ENCODE measurements at regions not wholly inside any gene's neighbourhood (a gene's known extent, or its start where the extent isn't known, plus 50 kb on each side); places are given as distances from the start of the nearest gene placed in this dataset.

DNA sequence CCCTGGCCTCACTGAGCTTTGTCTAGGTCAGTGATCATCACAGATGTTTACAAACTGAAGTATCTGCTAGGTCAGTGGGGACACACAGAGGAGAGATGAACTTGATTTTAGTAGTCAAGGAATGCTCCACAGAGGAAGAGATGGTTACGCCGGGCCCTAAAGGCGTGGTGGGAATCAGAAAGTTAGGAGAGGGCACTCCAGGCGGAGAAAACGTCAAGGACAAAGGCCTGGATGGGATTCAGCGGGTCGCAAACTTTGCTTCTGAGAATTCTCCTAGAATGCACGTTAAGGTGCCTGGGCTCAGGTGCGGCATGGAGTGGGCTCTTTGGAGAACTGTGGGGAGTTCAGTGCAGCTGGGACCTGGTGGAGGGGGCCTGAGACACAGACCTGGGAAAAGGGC is 78.8 kb downstream of the TMEM17 start:
- H3K36me3 ChIP-seq: no peaks in the 10 kb centered on the region
- no peaks in the 10 kb centered on the region for H3K4me1 ChIP-seq
- H3K9me3 ChIP-seq: no peaks in the 10 kb centered on the region
- H3K27me3 ChIP-seq: no peaks in the 10 kb centered on the region
- DNase-seq: no peak
- no peak overlapping the region for H3K4me3 ChIP-seq
- TF ChIP-seq, protein P1, sequence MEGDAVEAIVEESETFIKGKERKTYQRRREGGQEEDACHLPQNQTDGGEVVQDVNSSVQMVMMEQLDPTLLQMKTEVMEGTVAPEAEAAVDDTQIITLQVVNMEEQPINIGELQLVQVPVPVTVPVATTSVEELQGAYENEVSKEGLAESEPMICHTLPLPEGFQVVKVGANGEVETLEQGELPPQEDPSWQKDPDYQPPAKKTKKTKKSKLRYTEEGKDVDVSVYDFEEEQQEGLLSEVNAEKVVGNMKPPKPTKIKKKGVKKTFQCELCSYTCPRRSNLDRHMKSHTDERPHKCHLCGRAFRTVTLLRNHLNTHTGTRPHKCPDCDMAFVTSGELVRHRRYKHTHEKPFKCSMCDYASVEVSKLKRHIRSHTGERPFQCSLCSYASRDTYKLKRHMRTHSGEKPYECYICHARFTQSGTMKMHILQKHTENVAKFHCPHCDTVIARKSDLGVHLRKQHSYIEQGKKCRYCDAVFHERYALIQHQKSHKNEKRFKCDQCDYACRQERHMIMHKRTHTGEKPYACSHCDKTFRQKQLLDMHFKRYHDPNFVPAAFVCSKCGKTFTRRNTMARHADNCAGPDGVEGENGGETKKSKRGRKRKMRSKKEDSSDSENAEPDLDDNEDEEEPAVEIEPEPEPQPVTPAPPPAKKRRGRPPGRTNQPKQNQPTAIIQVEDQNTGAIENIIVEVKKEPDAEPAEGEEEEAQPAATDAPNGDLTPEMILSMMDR (IDR thresholded peaks at IDR 0.05): no peak
- H3K27ac ChIP-seq: no peak overlapping the region

- no peaks in the 10 kb centered on the region for H3K36me3 ChIP-seq
- DNase-seq: no peak
Observed at GRCh38 chr2:62426154-62426912, 79.7 kb downstream of the TMEM17 start.

GRCh38 chr2:62425684-62426083 is 80.3 kb downstream of the TMEM17 start:
- no peak for TF ChIP-seq POLR2A (IDR thresholded peaks at IDR 0.05)
- TF ChIP-seq, protein P1 (IDR thresholded peaks at IDR 0.05): no peak
- Histone ChIP-seq H3K36me3 (no peaks in the 10 kb centered on the region), H3K27me3 (no peaks in the 10 kb centered on the region), H3K4me1 (no peaks in the 10 kb centered on the region), H3K27ac (no peak overlapping the region), H3K4me3 (no peak overlapping the region), H3K9me3 (no peaks in the 10 kb centered on the region)
- DNase-seq: no peak

More at GRCh38 chr2:62426154-62426912, 79.7 kb downstream of the TMEM17 start:
- Histone ChIP-seq H3K9me3 (no peaks in the 10 kb centered on the region), H3K27ac (no peak overlapping the region), H3K4me1 (no peaks in the 10 kb centered on the region), H3K27me3 (no peaks in the 10 kb centered on the region), H3K4me3 (no peak overlapping the region)
- TF ChIP-seq POLR2A (IDR thresholded peaks at IDR 0.05): no peak
- TF ChIP-seq, protein P1 (IDR thresholded peaks at IDR 0.05): no peak

DNA sequence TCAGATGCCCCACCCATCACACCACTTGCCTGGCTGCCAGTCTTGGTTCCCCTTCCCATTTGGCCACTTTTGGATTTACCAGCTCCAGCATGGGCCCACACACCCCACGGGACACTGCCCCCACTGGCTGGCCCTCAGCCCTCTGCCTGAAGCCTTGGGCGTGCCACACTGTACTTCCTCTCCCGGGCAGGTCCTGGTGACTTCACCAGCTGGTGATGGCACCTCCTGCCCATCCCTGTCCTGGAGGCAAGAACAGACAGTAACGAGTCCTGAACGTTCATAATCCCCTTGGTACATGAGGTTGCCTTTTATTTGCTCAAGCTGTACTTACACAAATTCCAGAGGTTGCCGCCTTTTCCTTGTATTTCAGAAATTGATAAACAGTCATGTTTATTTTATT is 81.1 kb downstream of the TMEM17 start:
- Histone ChIP-seq H3K9me3 (no peaks in the 10 kb centered on the region), H3K27ac (no peak overlapping the region), H3K4me3 (no peak overlapping the region), H3K4me1 (no peaks in the 10 kb centered on the region), H3K36me3 (no peaks in the 10 kb centered on the region), H3K27me3 (no peaks in the 10 kb centered on the region)
- peak in 1 of 3 donors; percentile 67 for DNase-seq
- TF ChIP-seq, protein P1 (IDR thresholded peaks at IDR 0.05): peak in 1 of 6 experiments; percentile 3
- peak in 1 of 2 donors; percentile 21 for TF ChIP-seq POLR2A (IDR thresholded peaks at IDR 0.05)

GRCh38 chr2:62423883-62424458 is 82.0 kb downstream of the TMEM17 start:
- H3K36me3 ChIP-seq: no peaks in the 10 kb centered on the region
- no peaks in the 10 kb centered on the region for H3K4me1 ChIP-seq
- no peak overlapping the region for H3K4me3 ChIP-seq
- no peak for DNase-seq
- H3K27me3 ChIP-seq: no peaks in the 10 kb centered on the region
- no peak overlapping the region for H3K27ac ChIP-seq
- no peaks in the 10 kb centered on the region for H3K9me3 ChIP-seq
- TF ChIP-seq, protein P1 (IDR thresholded peaks at IDR 0.05): no peak
- no peak for TF ChIP-seq POLR2A (IDR thresholded peaks at IDR 0.05)

Measured in Peyer's patch (tissue), 4 donors.